Stomach smooth muscle (tissue), 2 donors: ENCODE measurements at regions not wholly inside any gene's neighbourhood (a gene's known extent, or its start where the extent isn't known, plus 50 kb on each side); places are given as distances from the start of the nearest gene placed in this dataset.
A peak's percentile ranks its signal among the peaks of the same experiment; 100 is the strongest.
"Not testable (repeated sequence)": the region's sequence is repeated elsewhere in the genome, so short reads cannot be mapped to it uniquely, and the experiment has no call there.

Source experiments
- H3K27ac ChIP-seq: one replicate; pipeline ENCODE4 v1.7.0; 2013; ENCODE audit warnings: mild to moderate bottlenecking, low read length, inconsistent platforms
- H3K27me3 ChIP-seq, 2 donors: one replicate each; pipeline ENCODE4 v1.7.0; 2013; ENCODE audit warnings: low read length in 2 of 2; ENCODE audit not compliant: insufficient read depth in 2 of 2, control insufficient read depth in 1 of 2
- H3K36me3 ChIP-seq, 2 donors: one replicate each; pipeline ENCODE4 v1.7.0; 2013; ENCODE audit warnings: low read length in 2 of 2; ENCODE audit not compliant: control insufficient read depth in 2 of 2, insufficient read depth in 2 of 2
- H3K4me1 ChIP-seq: one replicate; pipeline ENCODE4 v1.7.0; 2013; ENCODE audit warnings: low read length; ENCODE audit not compliant: control insufficient read depth, insufficient read depth
- H3K4me3 ChIP-seq, 2 donors: one replicate each; pipeline ENCODE4 v1.7.0; 2013; ENCODE audit warnings: low read length in 2 of 2
- H3K9ac ChIP-seq, 2 donors: one replicate each; pipeline ENCODE4 v1.7.0; 2013; ENCODE audit warnings: low read length in 2 of 2, mild to moderate bottlenecking in 1 of 2
- H3K9me3 ChIP-seq, 2 donors: one replicate each; pipeline ENCODE4 v1.7.0; 2013; ENCODE audit warnings: low read length in 2 of 2; ENCODE audit not compliant: control insufficient read depth in 2 of 2
- donor health status: healthy.
- donor health status: Pancreatic carcinoma.

- Histone ChIP-seq H3K36me3 (no peaks in the 10 kb centered on the region), H3K27me3 (no peaks in the 10 kb centered on the region), H3K4me3 (no peak overlapping the region), H3K9ac (no peak overlapping the region), H3K27ac (no peak overlapping the region), H3K4me1 (no peaks in the 10 kb centered on the region), H3K9me3 (no peaks in the 10 kb centered on the region)
Observed at GRCh38 chr5:120106912-120107525, 357.1 kb upstream of the PRR16 start.

GRCh38 chr5:120108586-120109248, 355.4 kb upstream of the PRR16 start:
- H3K4me1 ChIP-seq: no peaks in the 10 kb centered on the region
- H3K9me3 ChIP-seq: no peaks in the 10 kb centered on the region
- H3K27me3 ChIP-seq: no peaks in the 10 kb centered on the region
- no peaks in the 10 kb centered on the region for H3K36me3 ChIP-seq
- H3K4me3 ChIP-seq: no peak overlapping the region
- no peak overlapping the region for H3K9ac ChIP-seq
- H3K27ac ChIP-seq: no peak overlapping the region

GRCh38 chr5:120122703-120123102, 341.4 kb upstream of the PRR16 start:
- no peaks in the 10 kb centered on the region for H3K36me3 ChIP-seq
- H3K4me1 ChIP-seq: no peaks in the 10 kb centered on the region
- no peaks in the 10 kb centered on the region for H3K9me3 ChIP-seq
- no peak overlapping the region for H3K4me3 ChIP-seq
- H3K27ac ChIP-seq: no peak overlapping the region
- H3K9ac ChIP-seq: no peak overlapping the region
- H3K27me3 ChIP-seq: no peaks in the 10 kb centered on the region

GRCh38 chr5:120124031-120124430, 340.1 kb upstream of the PRR16 start:
- Histone ChIP-seq H3K27me3 (no peaks in the 10 kb centered on the region), H3K36me3 (no peaks in the 10 kb centered on the region), H3K27ac (no peak overlapping the region), H3K4me3 (no peak overlapping the region), H3K9ac (no peak overlapping the region), H3K9me3 (no peaks in the 10 kb centered on the region), H3K4me1 (no peaks in the 10 kb centered on the region)

GRCh38 chr5:120124961-120125360, 339.1 kb upstream of the PRR16 start:
- Histone ChIP-seq H3K27me3 (no peaks in the 10 kb centered on the region), H3K4me3 (no peak overlapping the region), H3K9ac (no peak overlapping the region), H3K36me3 (no peaks in the 10 kb centered on the region), H3K27ac (no peak overlapping the region), H3K9me3 (no peaks in the 10 kb centered on the region), H3K4me1 (no peaks in the 10 kb centered on the region)

GRCh38 chr5:120132347-120132746, 331.8 kb upstream of the PRR16 start:
- not testable (repeated sequence) for H3K4me3 ChIP-seq, H3K4me1 ChIP-seq, H3K36me3 ChIP-seq, H3K9ac ChIP-seq, H3K9me3 ChIP-seq, H3K27me3 ChIP-seq, H3K27ac ChIP-seq

GRCh38 chr5:120134944-120135343, 329.2 kb upstream of the PRR16 start:
- no peaks in the 10 kb centered on the region for H3K9me3 ChIP-seq
- no peak overlapping the region for H3K27ac ChIP-seq
- H3K4me3 ChIP-seq: no peak overlapping the region
- no peaks in the 10 kb centered on the region for H3K4me1 ChIP-seq
- H3K27me3 ChIP-seq: no peaks in the 10 kb centered on the region
- H3K9ac ChIP-seq: no peak overlapping the region
- H3K36me3 ChIP-seq: no peaks in the 10 kb centered on the region

- H3K9me3 ChIP-seq: no peaks in the 10 kb centered on the region
- no peak overlapping the region for H3K9ac ChIP-seq
- H3K4me1 ChIP-seq: no peaks in the 10 kb centered on the region
- no peaks in the 10 kb centered on the region for H3K36me3 ChIP-seq
- no peaks in the 10 kb centered on the region for H3K27me3 ChIP-seq
- H3K27ac ChIP-seq: no peak overlapping the region
- H3K4me3 ChIP-seq: no peak overlapping the region
Observed at GRCh38 chr5:120137582-120137981, 326.5 kb upstream of the PRR16 start.

- Histone ChIP-seq H3K4me3 (no peak overlapping the region), H3K27ac (no peak overlapping the region)
Observed at GRCh38 chr5:120139039-120139438, 325.1 kb upstream of the PRR16 start.

GRCh38 chr5:120140501-120140900, 323.6 kb upstream of the PRR16 start:
- Histone ChIP-seq H3K9me3 (no peaks in the 10 kb centered on the region), H3K27me3 (no peaks in the 10 kb centered on the region), H3K27ac (peak overlapping the region; percentile 64), H3K36me3 (no peaks in the 10 kb centered on the region), H3K4me1 (no peaks in the 10 kb centered on the region), H3K4me3 (no peak overlapping the region), H3K9ac (no peak overlapping the region)

More at GRCh38 chr5:120139039-120139438, 325.1 kb upstream of the PRR16 start:
- H3K27me3 ChIP-seq: no peaks in the 10 kb centered on the region
- no peaks in the 10 kb centered on the region for H3K9me3 ChIP-seq
- no peaks in the 10 kb centered on the region for H3K4me1 ChIP-seq
- H3K9ac ChIP-seq: no peak overlapping the region
- H3K36me3 ChIP-seq: no peaks in the 10 kb centered on the region

GRCh38 chr5:120141076-120141475, 323.0 kb upstream of the PRR16 start:
- H3K4me1 ChIP-seq: no peaks in the 10 kb centered on the region
- no peak overlapping the region for H3K27ac ChIP-seq

More at GRCh38 chr5:120141076-120141475, 323.0 kb upstream of the PRR16 start:
- no peak overlapping the region for H3K9ac ChIP-seq
- no peaks in the 10 kb centered on the region for H3K36me3 ChIP-seq
- H3K27me3 ChIP-seq: no peaks in the 10 kb centered on the region
- H3K9me3 ChIP-seq: no peaks in the 10 kb centered on the region
- no peak overlapping the region for H3K4me3 ChIP-seq
